Stimulated activated CD4-positive, alpha-beta T cell treated with anti-CD3 and anti-CD28 coated beads, TNF-alpha, amount 100 ng/mL, for 4 hours (primary cell): ENCODE measurements at regions not wholly inside any gene's neighbourhood (a gene's known extent, or its start where the extent isn't known, plus 50 kb on each side); places are given as distances from the start of the nearest gene placed in this dataset.

Source experiments
- DNase-seq, 3 experiments: peaks; one replicate each; pipeline ENCODE4 v3.0.0-alpha.2; 2020; ENCODE audit warnings: low read depth in 3 of 3

DNA sequence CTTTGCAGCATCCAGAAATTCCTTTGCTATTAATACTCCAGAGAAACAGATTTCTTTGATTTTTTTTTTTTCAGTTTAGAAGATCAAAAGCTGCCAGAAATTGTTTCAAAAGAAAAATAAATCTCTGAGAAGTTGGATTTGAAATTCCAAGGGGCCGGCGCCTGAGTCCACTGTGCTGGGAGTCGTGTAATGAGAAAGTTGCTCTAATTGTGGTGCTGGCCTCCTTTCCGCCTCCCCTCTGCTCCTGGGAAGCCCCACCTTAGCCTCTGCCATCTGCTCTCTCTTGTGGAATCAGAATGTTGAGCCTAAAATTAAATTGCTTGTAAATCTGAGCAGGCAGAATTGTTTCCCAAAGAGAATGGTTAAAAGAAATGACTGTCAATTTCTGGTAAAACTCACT is 93.3 kb downstream of the EMX2 start:
- DNase-seq: no peak

DNA sequence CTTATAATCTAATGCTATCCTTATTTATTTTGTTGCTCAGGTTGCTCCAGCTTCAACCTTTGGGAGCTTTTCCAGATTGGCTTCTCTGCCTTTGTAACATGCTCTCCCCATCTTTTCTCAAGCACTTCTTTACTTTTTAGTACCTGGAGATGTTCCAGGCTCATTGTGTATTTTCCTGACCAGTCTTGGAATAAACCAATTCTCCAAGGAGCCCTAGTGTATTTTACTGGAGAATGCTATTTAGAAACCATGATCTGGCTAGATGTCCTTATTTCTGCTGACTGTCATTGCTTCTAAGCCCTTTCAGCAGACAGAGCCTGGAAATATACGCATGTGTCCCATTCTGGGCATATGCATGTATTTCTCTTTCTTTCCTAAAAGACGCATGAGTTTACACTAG is 95.7 kb downstream of the EMX2 start:
- no peak for DNase-seq

DNA sequence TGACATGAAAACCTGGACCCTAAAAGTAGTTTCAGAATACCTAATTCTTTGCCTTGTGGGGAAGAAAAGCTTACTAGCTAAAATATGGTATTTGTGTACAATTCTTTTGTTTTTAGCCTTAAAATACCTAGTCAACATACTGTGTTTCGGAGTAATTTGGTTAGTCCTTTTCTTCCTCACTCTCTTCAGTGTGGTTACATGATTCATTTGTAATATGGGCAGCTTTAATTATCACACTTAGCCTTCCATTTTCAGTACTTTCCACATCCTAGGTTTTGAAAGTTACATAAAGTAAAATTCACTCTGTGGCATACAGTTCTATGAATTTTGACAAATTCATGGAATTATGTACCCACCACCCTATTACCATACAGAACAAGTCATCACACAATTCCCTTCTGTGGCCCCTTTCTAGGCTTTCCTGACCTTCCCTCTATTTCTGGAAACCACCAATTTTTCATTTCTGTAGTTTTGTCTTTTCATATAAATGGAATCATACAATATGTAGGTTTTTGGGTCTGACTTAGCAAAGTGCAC is 96.2 kb downstream of the EMX2 start:
- no peak for DNase-seq

DNA sequence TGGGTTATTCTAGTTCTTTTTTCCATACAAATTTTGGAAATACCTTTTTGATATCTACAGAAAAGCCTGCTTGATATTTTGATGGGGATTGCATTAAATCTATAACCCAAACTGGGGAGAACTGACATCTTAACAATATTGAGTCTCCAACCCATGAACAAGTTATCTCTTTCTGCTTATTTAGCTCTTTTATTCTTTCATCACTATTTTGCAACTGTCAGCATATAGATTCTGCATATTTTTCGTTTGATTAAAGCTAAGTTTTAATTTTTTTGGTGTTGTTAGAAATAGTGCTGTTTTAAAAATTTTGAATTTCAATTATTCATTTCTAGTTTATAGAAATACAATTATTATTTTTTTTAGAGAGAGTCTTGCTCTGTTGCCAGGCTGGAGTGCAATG is 97.9 kb downstream of the EMX2 start:
- DNase-seq: no peak

DNA sequence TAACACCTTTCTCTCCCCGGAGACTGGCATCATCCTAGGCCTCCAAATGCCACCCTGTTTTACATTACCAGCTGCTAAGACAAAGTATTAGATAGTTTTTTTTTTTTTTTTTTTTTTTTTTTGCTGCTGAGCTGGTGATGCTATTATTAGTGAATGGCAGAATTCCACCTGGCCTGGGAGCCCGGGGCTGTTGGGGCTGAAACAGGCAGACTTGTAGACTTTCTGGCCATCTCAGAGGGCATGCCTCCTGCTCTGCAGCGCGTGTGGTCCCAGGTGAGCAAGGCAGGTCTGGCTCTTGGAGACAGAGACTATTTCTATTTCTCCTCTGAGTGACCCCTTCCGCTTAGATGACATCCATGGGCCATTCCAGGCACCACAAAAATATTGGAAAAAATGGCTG is 104.2 kb downstream of the EMX2 start:
- DNase-seq: no peak

DNA sequence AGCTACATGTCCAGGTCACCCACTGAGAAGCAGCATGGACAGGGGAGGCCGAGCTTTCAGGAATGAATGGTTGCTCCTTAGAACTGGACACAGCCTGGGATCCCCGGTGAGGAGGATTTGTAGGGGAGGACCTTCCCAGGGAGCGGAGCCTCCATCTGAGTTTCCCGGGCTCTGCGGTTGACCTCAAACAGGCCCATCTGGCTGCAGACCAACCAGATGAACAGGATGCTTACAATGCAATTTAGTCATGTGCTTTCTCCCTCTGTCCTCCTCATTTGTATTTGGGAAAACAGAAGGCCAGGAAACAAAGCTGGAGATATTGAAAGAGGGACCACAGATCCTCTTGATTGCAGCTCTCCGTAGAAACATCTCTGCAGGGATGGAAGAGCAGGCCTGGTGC is 104.8 kb downstream of the EMX2 start:
- no peak for DNase-seq

DNA sequence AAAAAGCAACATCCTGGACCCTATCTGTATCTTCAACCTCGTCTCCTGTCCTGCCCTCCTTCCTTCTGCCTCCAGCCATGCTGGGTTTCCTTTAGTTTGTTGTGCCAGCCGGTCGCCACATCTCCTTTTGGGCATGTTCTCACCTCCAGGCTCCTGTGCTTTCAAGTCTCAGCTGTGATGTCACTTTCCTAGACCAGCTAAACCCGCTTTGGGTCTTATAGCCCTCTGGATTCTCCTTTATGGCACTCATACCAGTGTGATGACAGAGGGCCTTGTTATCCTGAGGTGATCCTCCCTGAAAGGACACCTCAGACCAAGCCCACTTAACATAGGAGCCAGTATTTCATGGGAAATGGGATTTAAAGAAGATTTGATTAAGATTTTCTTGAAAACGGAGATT is 108.6 kb downstream of the EMX2 start:
- no peak for DNase-seq

DNA sequence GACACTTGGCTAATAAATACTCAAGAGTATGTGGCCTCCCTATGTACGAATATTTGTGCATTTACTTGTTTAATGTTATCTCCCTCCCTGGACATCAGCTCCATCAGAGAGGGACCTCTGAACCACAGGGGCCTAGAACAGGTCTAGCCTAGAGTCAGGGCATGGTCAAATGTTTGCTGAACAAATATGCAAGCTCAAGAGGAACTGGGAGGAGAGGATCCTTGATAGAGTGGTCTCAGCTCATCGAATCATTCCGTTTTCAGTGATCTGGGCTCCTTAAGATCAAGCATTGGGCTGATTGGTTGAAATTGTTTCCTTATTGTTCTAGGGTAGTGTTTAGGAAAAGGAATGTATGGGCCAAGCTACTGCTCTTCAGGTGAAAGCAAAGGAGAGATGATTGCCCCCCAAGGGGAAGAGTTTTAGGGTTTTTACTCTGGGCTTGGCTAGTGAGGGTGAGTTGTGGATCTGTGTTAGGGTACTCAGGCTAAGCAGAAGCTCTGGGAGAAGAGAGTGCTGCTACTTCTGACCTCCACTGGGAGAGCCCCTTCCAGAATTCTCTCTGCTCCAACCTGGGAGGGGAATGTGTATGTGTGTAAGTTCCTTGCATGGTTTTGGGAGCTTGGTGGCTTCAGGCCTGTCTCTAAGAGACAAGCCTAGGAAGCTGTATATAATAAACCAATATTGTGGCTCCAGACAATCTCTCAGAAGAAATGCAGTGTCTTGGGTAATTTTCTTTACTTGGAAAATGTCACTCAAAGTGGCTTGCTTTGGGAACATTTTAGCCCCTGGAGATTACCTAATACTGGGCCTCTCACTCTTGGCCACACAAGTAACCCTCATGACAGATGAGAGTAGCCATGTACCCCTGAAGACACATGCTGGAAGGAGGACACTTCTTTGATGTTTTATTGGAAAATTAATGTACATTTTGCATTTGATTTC is 110.0 kb downstream of the EMX2 start:
- no peak for DNase-seq

DNA sequence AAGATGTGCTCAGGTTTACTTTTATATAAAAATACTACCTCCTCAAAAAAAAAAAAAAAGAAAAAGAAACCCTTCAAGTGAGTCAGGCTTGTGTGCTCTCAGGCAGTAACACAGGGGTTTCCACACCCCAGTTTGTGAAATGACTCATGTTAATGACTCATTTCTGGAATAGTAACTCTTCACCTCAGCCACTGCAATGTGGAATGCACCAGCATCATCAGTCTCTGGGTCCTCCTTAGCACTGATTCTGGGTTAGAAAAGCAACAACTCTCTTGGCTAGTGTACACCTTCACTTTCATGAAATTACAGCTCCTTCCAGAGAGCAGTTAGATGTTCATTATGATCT is 110.6 kb downstream of the EMX2 start:
- DNase-seq: no peak

DNA sequence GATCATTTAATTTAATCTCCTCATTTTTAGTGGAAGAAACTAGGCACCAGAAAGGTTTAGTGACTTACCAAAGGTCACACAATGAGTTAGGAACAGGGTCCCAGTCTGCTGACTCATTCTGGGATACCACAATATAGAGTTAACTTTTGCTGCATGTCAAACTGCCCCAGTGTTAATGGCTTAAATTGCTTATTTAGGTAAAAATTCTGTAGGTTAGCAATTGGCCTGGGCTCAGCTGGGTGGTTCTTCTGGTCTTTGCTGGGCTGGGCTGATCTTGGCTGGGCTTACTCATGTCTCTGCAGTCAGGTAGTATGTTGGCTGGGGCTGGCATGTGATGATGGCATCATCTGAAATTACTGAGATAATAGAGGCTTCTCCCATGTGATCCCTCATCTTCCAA is 111.6 kb downstream of the EMX2 start:
- DNase-seq: no peak

DNA sequence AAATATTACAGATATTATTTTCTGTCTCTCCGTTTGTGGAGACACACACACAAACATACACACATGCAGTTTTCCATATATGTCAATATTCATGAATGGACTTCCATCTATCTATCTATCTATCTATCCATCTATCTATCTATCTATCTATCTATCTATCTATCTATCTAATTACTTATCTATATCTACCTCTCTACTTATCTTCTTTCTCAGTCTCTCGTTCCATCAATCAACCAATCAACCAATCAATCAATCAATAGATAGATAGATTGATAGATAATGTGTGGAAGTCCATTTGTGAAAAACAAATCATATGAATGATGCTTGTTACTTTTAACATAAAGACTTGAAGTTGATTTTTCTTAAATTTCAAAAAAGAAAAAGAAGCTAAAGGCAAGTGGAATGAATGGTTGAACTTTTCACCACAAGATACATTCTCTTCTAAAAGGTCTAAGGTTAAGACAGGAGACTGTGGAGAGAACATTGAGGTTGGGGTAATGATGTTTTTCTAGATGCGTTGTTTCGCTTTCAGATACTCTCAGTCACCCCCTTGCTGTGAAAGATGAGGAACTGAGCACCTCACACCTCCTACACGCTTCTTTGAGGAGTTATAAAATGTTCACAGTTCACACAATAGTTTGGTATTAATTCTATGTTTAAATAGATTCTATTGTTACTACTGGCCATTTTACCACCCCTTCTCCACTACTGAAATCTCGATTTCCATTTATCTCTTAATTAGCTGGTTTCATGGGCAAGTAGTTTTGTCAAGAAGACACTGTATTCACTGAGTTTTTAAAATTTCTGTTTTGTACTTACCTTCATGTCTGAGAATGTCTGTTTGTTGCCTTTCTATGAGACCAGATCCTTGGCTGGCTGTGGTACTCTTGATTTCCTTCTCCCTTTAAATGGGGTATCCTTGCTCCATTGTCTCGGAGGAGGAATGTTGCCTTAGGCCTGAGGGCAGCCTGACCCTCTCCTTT is 114.1 kb downstream of the EMX2 start:
- no peak for DNase-seq

DNA sequence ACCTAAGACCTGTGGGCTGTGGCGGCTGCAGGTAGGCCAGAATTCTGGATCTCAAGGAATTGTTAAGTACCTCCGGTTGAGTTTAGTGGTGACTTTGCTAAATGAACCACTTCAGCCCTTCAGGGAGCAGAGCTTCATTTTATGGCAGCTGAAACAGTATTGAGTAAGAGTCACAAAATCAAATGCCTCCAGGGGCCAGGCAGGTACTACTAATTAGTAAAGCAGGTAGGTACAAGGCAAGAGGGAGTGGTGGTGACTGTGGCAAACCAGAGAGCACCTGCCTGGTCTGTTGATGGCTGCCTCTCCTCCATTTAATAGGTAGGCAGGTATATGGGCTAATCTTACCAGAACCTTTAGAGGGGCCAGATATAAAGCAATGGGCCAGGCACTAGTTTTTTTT is 118.8 kb downstream of the EMX2 start:
- DNase-seq: no peak

DNA sequence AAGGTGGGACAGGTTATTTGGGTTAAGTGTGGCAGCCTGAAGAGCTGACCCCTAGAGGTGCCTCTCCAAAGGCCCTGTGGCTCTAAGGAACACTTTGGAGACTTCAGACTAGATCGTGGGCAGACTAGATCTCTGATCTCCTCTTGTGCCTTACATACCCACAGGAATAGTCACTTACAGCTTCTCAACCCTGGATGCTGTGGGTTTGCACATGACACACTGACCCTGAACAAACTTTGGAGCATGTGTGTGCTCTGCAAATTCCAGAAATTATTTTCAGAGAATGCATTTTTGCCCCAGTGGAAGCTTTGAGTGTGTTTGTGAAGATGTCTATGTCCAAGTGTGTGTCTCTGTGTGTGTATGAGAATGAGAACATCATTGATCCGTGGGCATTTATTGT is 119.6 kb downstream of the EMX2 start:
- DNase-seq: no peak

DNA sequence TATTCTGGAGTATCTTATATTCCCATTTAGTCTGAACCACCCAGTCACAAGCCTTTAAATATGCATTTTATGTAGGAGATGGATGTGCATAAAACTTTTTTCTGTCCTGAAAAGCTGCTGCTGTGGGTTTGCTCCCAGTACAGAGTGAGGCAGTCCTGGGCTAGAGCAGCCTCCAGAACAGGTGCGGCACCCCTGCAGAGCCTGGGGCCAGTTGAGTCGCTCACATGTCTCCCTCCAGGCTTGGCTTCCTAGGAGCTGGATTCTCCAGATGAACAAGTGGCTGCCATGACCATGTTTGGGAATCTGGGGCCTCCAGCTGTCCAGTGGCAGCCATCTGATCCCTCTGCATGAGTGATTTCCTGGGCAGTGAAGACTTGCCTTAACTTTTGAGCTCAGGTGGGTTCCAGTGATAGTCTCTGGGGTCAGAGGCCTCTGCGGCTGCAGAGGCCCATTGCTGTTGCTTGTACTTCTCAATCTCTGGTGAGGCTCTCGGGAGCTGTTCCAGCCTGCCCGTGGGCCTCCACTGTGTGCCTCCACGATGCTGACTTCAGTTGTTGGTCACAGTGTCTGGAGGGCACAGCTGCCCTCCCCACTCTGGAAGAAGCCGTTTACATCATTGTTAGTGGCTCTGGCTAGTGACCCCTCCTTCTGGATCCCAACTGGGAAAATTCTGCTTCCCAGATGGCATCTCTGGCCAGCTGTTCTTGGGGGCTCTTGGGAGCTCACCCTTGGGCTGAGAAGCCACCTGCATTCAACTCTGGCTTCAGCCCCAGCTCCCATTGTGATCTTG is 120.4 kb downstream of the EMX2 start:
- DNase-seq: no peak

DNA sequence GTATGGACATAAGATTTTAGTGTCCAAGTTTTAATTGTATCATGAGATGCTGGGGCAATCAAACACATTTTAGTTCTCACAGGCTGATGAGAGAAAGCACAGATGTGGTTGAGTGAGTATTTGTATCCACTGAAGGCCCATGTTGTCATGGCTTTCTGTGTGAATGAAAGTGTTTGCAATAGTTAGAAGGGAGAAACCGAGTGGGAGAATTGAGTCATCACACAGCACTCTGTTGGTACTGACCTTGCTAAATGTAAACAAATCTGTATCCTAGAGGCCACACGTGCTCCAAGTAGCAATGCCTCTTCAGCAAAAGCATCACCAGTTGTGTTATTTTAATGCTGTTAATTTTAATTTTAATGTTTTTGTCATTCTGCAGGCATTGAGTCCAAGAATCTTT is 121.2 kb downstream of the EMX2 start:
- DNase-seq: no peak

DNA sequence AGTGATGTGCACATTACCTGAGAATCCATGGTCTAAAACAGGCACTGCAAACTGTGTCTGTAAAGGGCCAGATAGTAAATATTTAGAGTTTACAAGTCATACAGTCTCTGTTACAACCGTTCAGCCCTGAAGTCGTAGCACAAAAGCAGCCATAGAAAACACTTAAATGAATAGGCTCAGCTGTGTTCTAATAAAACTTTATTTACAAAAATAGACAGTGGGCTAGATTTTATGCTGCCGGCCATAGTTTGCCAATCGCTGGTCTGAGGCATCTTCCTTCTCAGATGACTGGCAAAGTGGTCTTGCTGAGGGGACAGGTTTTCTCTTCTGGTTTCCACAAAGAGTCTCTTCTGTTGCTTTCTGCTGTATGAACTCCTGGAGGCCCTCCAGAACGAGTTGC is 121.7 kb downstream of the EMX2 start:
- DNase-seq: no peak

DNA sequence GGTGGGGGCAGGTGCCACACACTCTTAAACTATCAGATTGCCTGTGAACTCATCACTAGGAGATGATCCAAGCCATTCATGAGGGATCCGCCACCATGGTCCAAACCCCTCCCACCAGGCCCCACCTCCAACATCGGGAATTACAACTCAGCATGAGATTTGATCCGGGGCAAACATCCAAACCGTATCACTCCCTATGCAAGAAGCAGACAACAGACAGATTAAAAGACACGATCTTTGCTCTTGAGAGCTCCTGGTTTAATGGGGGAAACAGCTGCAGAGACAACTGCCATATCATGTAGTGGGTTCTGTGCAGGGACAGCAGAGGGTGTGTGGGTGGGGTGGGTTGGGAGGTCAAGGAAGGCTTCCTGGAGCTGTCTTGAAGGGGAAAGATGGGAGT is 123.6 kb downstream of the EMX2 start:
- DNase-seq: no peak

DNA sequence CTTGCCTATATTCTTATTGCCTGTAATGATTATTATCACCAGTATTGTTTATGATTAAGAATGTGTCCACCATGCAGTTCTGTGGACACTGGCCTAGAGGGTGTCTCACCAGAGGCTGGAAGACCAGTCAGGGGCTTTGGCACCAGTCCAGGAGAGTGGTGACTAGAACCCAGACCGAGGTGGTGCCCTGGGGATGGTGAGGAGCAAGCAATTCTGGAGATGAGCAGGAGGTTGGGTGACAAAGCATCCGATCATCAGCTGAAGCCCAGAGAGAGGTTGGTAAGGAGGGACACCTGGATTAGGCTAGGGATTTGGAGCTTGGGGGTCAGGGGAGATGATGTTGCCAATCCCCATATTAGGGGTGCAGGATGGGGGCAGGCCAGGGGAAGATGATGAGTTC is 124.4 kb downstream of the EMX2 start:
- no peak for DNase-seq

DNA sequence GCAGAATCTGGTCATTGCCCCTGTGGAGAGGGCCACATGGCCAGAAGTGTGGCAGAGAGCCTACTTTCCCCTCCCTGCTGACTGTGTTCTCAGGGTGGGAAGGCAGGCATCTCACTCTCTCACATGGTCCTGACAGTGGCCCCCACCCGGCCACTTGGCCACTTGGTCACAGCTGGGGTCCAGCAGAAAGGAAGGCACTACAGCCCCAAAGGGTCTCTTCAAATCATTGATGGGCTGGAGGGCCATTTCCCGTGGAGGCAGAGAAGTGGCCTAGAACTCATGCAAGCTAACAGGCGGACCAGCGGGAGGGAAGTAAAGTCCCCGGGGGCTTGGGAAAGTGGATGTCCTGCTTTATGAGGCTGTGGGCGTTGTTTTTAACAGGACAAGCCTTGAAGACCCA is 125.3 kb downstream of the EMX2 start:
- no peak for DNase-seq

DNA sequence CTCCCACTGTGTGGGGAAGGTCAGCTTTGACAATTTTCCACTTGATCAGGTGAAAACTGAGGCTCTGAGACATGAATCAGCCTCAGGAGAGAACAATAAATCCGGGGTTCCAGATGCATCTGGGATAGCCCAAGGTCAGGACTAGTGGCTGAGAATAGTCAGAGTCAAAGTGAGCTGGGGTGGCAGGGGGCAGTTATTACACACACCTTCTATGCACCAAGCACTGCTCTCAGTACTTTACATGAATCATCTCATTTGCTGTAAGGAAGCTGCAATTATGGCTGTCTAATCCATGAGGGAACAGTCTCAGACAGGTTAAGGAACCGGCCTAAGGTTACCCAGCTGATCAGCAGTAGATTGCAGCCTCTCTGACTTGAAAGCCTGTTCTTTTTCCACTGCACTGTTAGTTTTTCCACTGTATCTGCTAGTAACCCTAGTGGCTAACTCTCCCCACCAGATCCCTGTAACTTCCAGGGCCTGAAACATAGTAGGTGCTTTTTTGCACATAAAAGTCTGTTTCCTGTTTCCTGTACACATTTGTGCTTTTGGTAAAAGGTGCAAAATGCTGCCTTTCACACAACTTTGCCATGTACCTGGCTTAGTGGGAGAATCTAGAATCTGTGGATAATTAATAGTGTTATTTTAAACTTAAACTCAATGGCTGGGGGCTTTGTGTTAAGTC is 125.9 kb downstream of the EMX2 start:
- no peak for DNase-seq

DNA sequence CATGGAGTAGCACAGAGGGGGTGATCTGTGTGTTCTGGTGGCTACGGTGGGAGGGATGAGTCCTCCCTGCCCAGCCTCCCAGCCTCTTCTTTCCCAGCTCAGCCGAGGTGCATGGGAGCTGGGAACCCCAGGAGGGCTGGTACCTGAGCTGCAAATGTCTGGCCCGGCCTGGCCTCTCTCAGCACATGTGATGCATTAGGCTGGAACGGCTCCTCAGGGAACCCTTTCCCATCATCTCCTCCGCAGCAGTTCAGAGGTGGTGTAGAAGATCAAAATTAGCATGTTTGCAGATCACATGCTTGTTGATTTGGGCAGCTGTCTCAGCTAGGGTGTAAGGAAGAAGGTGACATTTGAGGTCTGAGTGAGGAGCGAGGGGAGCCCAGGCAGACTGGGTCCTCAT is 126.6 kb downstream of the EMX2 start:
- DNase-seq: no peak
